Hepatocyte (in vitro differentiated cells): ENCODE measurements at regions not wholly inside any gene's neighbourhood (a gene's known extent, or its start where the extent isn't known, plus 50 kb on each side); places are given as distances from the start of the nearest gene placed in this dataset.

Source experiments
- DNase-seq: peaks from one replicate; pipeline ENCODE4 v3.0.0-alpha.2; 2016; ENCODE audit warnings: low spot score
- H2AFZ ChIP-seq: fragments of 200-600 bp; sonication (generic); 2 replicates; pipeline ENCODE4 v1.6.0; 2016; ENCODE audit warnings: antibody characterized with exemption, mild to moderate bottlenecking
- H3K27ac ChIP-seq: fragments of 200-600 bp; sonication (generic); 2 replicates; pipeline ENCODE4 v1.5.1; 2016; ENCODE audit warnings: mild to moderate bottlenecking
- H3K27me3 ChIP-seq: fragments of 200-600 bp; sonication (generic); 2 replicates; pipeline ENCODE4 v1.6.1; 2016
- H3K36me3 ChIP-seq: fragments of 200-600 bp; sonication (generic); replicated peaks from 2 replicates; pipeline ENCODE4 v1.5.1; 2016; ENCODE audit warnings: low read depth; ENCODE audit not compliant: insufficient read depth
- H3K4me1 ChIP-seq: fragments of 200-600 bp; sonication (generic); 2 replicates; pipeline ENCODE4 v1.5.1; 2016; ENCODE audit warnings: mild to moderate bottlenecking, moderate library complexity; ENCODE audit not compliant: insufficient read depth
- H3K4me2 ChIP-seq: fragments of 200-600 bp; sonication (generic); 2 replicates; pipeline ENCODE4 v1.6.0; 2016
- H3K4me3 ChIP-seq: fragments of 200-600 bp; sonication (generic); 2 replicates; pipeline ENCODE4 v1.5.1; 2016; ENCODE audit warnings: mild to moderate bottlenecking
- H3K79me2 ChIP-seq: fragments of 200-600 bp; sonication (generic); 2 replicates; pipeline ENCODE4 v1.6.0; 2017; ENCODE audit warnings: mild to moderate bottlenecking
- H3K9me2 ChIP-seq: fragments of 200-600 bp; sonication (generic); replicated peaks from 2 replicates; pipeline ENCODE4 v1.6.0; 2017; ENCODE audit warnings: mild to moderate bottlenecking; ENCODE audit not compliant: insufficient read depth
- H3K9me3 ChIP-seq: fragments of 200-600 bp; sonication (generic); 2 replicates; pipeline ENCODE4 v1.5.1; 2016; ENCODE audit warnings: low read depth, mild to moderate bottlenecking
- H4K20me1 ChIP-seq: fragments of 200-600 bp; sonication (generic); 2 replicates; pipeline ENCODE4 v1.6.0; 2016; ENCODE audit warnings: mild to moderate bottlenecking; ENCODE audit not compliant: insufficient read depth, poor library complexity, severe bottlenecking
- EZH2 ChIP-seq: fragments of 200-600 bp; sonication (generic); IDR thresholded peaks from 2 replicates; pipeline ENCODE4 v1.6.1; 2016; ENCODE audit warnings: antibody characterized with exemption, mild to moderate bottlenecking, borderline replicate concordance
- EZH2phosphoT487 ChIP-seq: fragments of 200-600 bp; sonication (generic); IDR thresholded peaks from one replicate; pipeline ENCODE4 v1.6.1; 2018; ENCODE audit warnings: antibody characterized with exemption, mild to moderate bottlenecking, low read depth, moderate library complexity; ENCODE audit not compliant: unreplicated experiment, severe bottlenecking
- WGBS: methylation state at CpG from one replicate; pipeline ENCODE4 v1.1.6; 2016; ENCODE audit warnings: low lambda C conversion rate; ENCODE audit errors: missing lambda C conversion rate; 5-methylcytosine and 5-hydroxymethylcytosine counted together
- TF ChIP-seq, protein P1 (sequence below): fragments of 200-600 bp; sonication (generic); IDR thresholded peaks from 2 replicates; pipeline ENCODE4 v1.5.1; 2016; ENCODE audit warnings: antibody characterized with exemption, mild to moderate bottlenecking; ENCODE audit not compliant: poor library complexity

- Histone ChIP-seq H3K27ac (no peak overlapping the region), H3K4me2 (no peak overlapping the region), H3K4me1 (no peaks in the 10 kb centered on the region), H3K9me3 (no peaks in the 10 kb centered on the region), H3K79me2 (no peaks in the 10 kb centered on the region), H3K4me3 (no peak overlapping the region), H3K27me3 (no peaks in the 10 kb centered on the region), H3K9me2 (no peaks in the 10 kb centered on the region), H4K20me1 (no peaks in the 10 kb centered on the region), H3K36me3 (no peaks in the 10 kb centered on the region), H2AFZ (no peak overlapping the region)
- 61% methylated on average over 9 of the region's 9 CpGs for WGBS
- DNase-seq = no peak
- TF ChIP-seq EZH2 = no peak
- TF ChIP-seq EZH2phosphoT487 = no peak
- TF ChIP-seq, protein P1, sequence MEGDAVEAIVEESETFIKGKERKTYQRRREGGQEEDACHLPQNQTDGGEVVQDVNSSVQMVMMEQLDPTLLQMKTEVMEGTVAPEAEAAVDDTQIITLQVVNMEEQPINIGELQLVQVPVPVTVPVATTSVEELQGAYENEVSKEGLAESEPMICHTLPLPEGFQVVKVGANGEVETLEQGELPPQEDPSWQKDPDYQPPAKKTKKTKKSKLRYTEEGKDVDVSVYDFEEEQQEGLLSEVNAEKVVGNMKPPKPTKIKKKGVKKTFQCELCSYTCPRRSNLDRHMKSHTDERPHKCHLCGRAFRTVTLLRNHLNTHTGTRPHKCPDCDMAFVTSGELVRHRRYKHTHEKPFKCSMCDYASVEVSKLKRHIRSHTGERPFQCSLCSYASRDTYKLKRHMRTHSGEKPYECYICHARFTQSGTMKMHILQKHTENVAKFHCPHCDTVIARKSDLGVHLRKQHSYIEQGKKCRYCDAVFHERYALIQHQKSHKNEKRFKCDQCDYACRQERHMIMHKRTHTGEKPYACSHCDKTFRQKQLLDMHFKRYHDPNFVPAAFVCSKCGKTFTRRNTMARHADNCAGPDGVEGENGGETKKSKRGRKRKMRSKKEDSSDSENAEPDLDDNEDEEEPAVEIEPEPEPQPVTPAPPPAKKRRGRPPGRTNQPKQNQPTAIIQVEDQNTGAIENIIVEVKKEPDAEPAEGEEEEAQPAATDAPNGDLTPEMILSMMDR = no peak
Measured at GRCh38 chr2:22198381-22199283, 1074.9 kb downstream of the TDRD15 start.

DNA sequence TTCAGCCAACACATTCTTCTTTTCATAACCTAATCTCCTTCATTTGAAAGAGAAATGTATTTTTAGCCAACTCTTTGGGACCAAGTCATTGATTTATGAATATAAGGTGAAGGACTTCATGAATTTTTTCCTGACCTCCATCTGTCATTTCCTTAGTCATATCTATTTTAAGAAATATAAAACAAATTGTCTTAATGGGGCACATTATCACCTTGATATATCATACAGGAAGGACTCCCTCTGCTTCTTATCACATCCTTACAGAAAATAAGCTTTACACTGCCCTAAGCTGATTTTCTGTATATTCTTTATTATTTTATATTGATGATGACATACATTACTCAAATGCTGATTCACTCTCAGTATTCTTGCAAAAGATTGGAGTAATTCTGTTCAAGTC, 1076.2 kb downstream of the TDRD15 start:
- no peak for DNase-seq
- Histone ChIP-seq H3K27me3 (no peaks in the 10 kb centered on the region), H3K4me1 (no peaks in the 10 kb centered on the region), H3K4me2 (no peak overlapping the region), H2AFZ (no peak overlapping the region), H3K36me3 (no peaks in the 10 kb centered on the region), H3K79me2 (no peaks in the 10 kb centered on the region), H3K9me3 (no peaks in the 10 kb centered on the region), H3K4me3 (no peak overlapping the region), H3K9me2 (no peaks in the 10 kb centered on the region), H3K27ac (no peak overlapping the region), H4K20me1 (no peaks in the 10 kb centered on the region)
- TF ChIP-seq, protein P1 = no peak

- Histone ChIP-seq H3K4me3 (no peak overlapping the region), H3K36me3 (no peaks in the 10 kb centered on the region), H3K9me3 (no peaks in the 10 kb centered on the region), H3K27ac (no peak overlapping the region), H3K27me3 (no peaks in the 10 kb centered on the region), H2AFZ (no peak overlapping the region), H3K4me2 (no peak overlapping the region), H3K79me2 (no peaks in the 10 kb centered on the region), H3K9me2 (no peaks in the 10 kb centered on the region), H3K4me1 (no peaks in the 10 kb centered on the region), H4K20me1 (no peaks in the 10 kb centered on the region)
- WGBS = 95% methylated on average over 3 of the region's 3 CpGs
- no peak for DNase-seq
- no peak for TF ChIP-seq EZH2
Measured at GRCh38 chr2:22209545-22209944, 1085.8 kb downstream of the TDRD15 start.

DNA sequence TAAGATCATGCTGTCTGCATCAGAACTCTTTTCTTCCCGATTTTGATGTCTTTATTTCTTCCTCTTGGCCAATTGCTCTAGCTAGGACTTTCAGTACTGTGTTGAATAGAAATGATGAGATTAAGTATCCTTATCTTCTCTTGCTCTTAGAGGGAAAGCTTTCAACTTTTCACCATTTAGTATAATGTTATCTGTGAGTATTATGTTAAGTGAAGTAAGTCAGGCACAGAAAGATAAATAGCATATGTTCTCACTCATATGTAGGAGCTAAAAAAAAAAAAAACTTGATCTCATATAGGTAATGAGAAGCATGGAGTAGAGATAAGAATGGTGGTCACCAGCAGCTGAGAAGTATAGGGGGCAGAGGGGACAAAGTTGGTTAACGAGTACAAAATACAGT, 1089.5 kb downstream of the TDRD15 start:
- Histone ChIP-seq H3K27ac (no peak overlapping the region), H3K4me2 (no peak overlapping the region), H4K20me1 (no peaks in the 10 kb centered on the region), H2AFZ (no peak overlapping the region), H3K27me3 (no peaks in the 10 kb centered on the region), H3K36me3 (no peaks in the 10 kb centered on the region), H3K4me1 (no peaks in the 10 kb centered on the region), H3K79me2 (no peaks in the 10 kb centered on the region), H3K4me3 (no peak overlapping the region), H3K9me2 (no peaks in the 10 kb centered on the region), H3K9me3 (no peaks in the 10 kb centered on the region)
- no peak for TF ChIP-seq EZH2
- no peak for TF ChIP-seq EZH2phosphoT487
- TF ChIP-seq, protein P1 = no peak
- no peak for DNase-seq
- WGBS = 58% methylated on average over 2 of the region's 2 CpGs
